OCI-LY7 (cell line): ENCODE measurements at regions not wholly inside any gene's neighbourhood (a gene's known extent, or its start where the extent isn't known, plus 50 kb on each side); places are given as distances from the start of the nearest gene placed in this dataset. TPM values are rescaled to one million over a fixed set of nuclear protein-coding genes. Genes with fewer than 3 reads are reported as not detected.

Experiments used
- BruUV-seq: library from RNA; stranded (reverse); fragments of 400-500 nt; replicated peaks from 2 replicates; lab custom pipeline; 2021; lab: Mats Ljungman, UMichigan
- CTCF ChIA-PET: fragments of 300-600 bp; sonication (Branson Sonifier 250); formaldehyde crosslinking; loops from one replicate; lab custom pipeline; 2022; ENCODE audit warnings: antibody characterized with exemption; ENCODE audit not compliant: unreplicated experiment; lab: Charles Lee
- POLR2A ChIA-PET: fragments of 300-600 bp; sonication (Branson Sonifier 250); formaldehyde crosslinking; loops from one replicate; lab custom pipeline; 2022; ENCODE audit warnings: antibody characterized with exemption; lab: Charles Lee
- DNase-seq: peaks from one replicate; pipeline ENCODE4 v3.0.0-alpha.2; 2015; ENCODE audit warnings: low spot score
- H2AFZ ChIP-seq: fragments of 200-600 bp; sonication (generic), shearing (Covaris generic); 2 replicates; pipeline ENCODE4 v1.6.1; 2014; ENCODE audit warnings: mild to moderate bottlenecking, antibody characterized with exemption, low read length, moderate library complexity
- H3K27ac ChIP-seq: fragments of 200-600 bp; sonication (generic); 2 replicates; pipeline ENCODE4 v1.5.1; 2014; ENCODE audit warnings: mixed run types, low read depth, mild to moderate bottlenecking, moderate library complexity, low read length, inconsistent platforms; ENCODE audit not compliant: poor library complexity, severe bottlenecking
- H3K36me3 ChIP-seq: fragments of 200-600 bp; sonication (generic); 2 replicates; pipeline ENCODE4 v1.6.1; 2014; ENCODE audit warnings: mild to moderate bottlenecking, antibody characterized with exemption, low read length, moderate library complexity, mixed read lengths; ENCODE audit not compliant: insufficient read depth
- H3K4me1 ChIP-seq: fragments of 200-600 bp; sonication (generic); 2 replicates; pipeline ENCODE4 v1.5.1; 2014; ENCODE audit warnings: mild to moderate bottlenecking, low read length; ENCODE audit not compliant: insufficient read depth, poor library complexity, severe bottlenecking
- H3K4me2 ChIP-seq: fragments of 200-600 bp; sonication (generic); 2 replicates; pipeline ENCODE4 v1.6.1; 2014; ENCODE audit warnings: mild to moderate bottlenecking, low read length
- H3K4me3 ChIP-seq: fragments of 200-600 bp; sonication (generic); 2 replicates; pipeline ENCODE4 v1.5.1; 2014; ENCODE audit warnings: mild to moderate bottlenecking, low read depth, low read length; ENCODE audit not compliant: poor library complexity, severe bottlenecking
- H3K79me2 ChIP-seq: fragments of 200-600 bp; sonication (generic); 2 replicates; pipeline ENCODE4 v1.6.1; 2016; ENCODE audit warnings: low read depth, mild to moderate bottlenecking, low read length, moderate library complexity, mixed read lengths; ENCODE audit not compliant: insufficient read depth
- H3K9me2 ChIP-seq: fragments of 200-600 bp; sonication (generic); 2 replicates; pipeline ENCODE4 v1.6.1; 2016; ENCODE audit warnings: mild to moderate bottlenecking, low read length, mixed read lengths; ENCODE audit not compliant: insufficient read depth
- H3K9me3 ChIP-seq: fragments of 200-600 bp; sonication (generic); 2 replicates; pipeline ENCODE4 v1.6.1; 2014; ENCODE audit warnings: mild to moderate bottlenecking, mixed run types, low read length, mixed read lengths
- H4K20me1 ChIP-seq: fragments of 200-600 bp; sonication (generic); 2 replicates; pipeline ENCODE4 v1.6.1; 2014; ENCODE audit warnings: mild to moderate bottlenecking, antibody characterized with exemption, low read length, moderate library complexity, mixed read lengths; ENCODE audit not compliant: insufficient read depth
- CTCF ChIP-seq: fragments of 200-600 bp; sonication (generic); conservative IDR thresholded peaks from 2 replicates; pipeline ENCODE4 v1.5.1; 2014; ENCODE audit warnings: mild to moderate bottlenecking, antibody characterized with exemption, low read length, moderate library complexity, mixed read lengths
- EZH2phosphoT487 ChIP-seq: fragments of 200-600 bp; sonication (generic); IDR thresholded peaks from 2 replicates; pipeline ENCODE4 v1.6.1; 2018; ENCODE audit warnings: low read depth, borderline replicate concordance, mild to moderate bottlenecking, mixed run types, antibody characterized with exemption, low read length, moderate library complexity, mixed read lengths
- intact Hi-C: fragments of 100-400 bp; cut with micrococcal nuclease; formaldehyde crosslinking; loops from one replicate; pipeline ENCODE4 v1.10.0; 2022; ENCODE audit not compliant: unreplicated experiment
- small RNA-seq: library from RNA; depleted of rRNA; stranded (forward); fragments of <200 nt; gene quantifications from one replicate; pipeline ENCODE3, GENCODE V24; 2014

- Histone ChIP-seq H4K20me1 (no peaks in the 10 kb centered on the region), H3K9me3 (no peaks in the 10 kb centered on the region), H3K4me2 (no peak overlapping the region), H3K79me2 (no peaks in the 10 kb centered on the region), H3K4me1 (no peaks in the 10 kb centered on the region), H3K27ac (no peak overlapping the region), H3K4me3 (no peak overlapping the region), H3K36me3 (no peaks in the 10 kb centered on the region), H2AFZ (no peak overlapping the region), H3K9me2 (no peaks in the 10 kb centered on the region)
- BruUV-seq, result no TSS peak
- intact Hi-C loops, result no loop called here
- no peak for DNase-seq
- POLR2A ChIA-PET, result no interaction called here
- CTCF ChIA-PET, result no interaction called here
- TF ChIP-seq EZH2phosphoT487 (no peak), CTCF (no peak)
Measured at GRCh38 chrY:6782334-6782733, 128.2 kb upstream of the TBL1Y start.

- Histone ChIP-seq H3K9me3 (no peaks in the 10 kb centered on the region), H3K27ac (no peak overlapping the region), H3K36me3 (no peaks in the 10 kb centered on the region), H3K4me3 (no peak overlapping the region), H3K79me2 (no peaks in the 10 kb centered on the region), H3K4me1 (no peaks in the 10 kb centered on the region), H3K4me2 (no peak overlapping the region), H3K9me2 (no peaks in the 10 kb centered on the region), H2AFZ (no peak overlapping the region), H4K20me1 (no peaks in the 10 kb centered on the region)
- TF ChIP-seq EZH2phosphoT487, result no peak
- no peak for TF ChIP-seq CTCF
- BruUV-seq, result no TSS peak
- CTCF ChIA-PET, result no interaction called here
- DNase-seq, result no peak
- intact Hi-C loops, result no loop called here
- POLR2A ChIA-PET, result no interaction called here
Measured at GRCh38 chrY:6786960-6787359, 123.5 kb upstream of the TBL1Y start.

- H3K9me2 ChIP-seq, result no peaks in the 10 kb centered on the region
- no peaks in the 10 kb centered on the region for H3K36me3 ChIP-seq
- H3K4me3 ChIP-seq, result no peak overlapping the region
- peak; percentile 25 for DNase-seq
- no peaks in the 10 kb centered on the region for H3K4me1 ChIP-seq
- H2AFZ ChIP-seq, result no peak overlapping the region
- H3K9me3 ChIP-seq, result no peaks in the 10 kb centered on the region
- TF ChIP-seq CTCF (peak; percentile 74), EZH2phosphoT487 (no peak)
- H3K27ac ChIP-seq, result no peak overlapping the region
- no peaks in the 10 kb centered on the region for H4K20me1 ChIP-seq
- BruUV-seq, result no TSS peak
- H3K4me2 ChIP-seq, result no peak overlapping the region
- intact Hi-C loops, result no loop called here
- no peaks in the 10 kb centered on the region for H3K79me2 ChIP-seq
- POLR2A ChIA-PET, result interaction anchor here (0.6 kb wide), 1 partner anchor 19 kb away, joined by 3 read pairs; no protein-coding TSS in a partner anchor
- CTCF ChIA-PET, result no interaction called here
Measured at GRCh38 chrY:6811633-6812032, 98.9 kb upstream of the TBL1Y start.

Small RNA genes in the stretch of these regions (small RNA-seq; reads per million reads assigned to genes)
- not detected for gene AC013412.1
- gene SRIP3, result not detected
